H1 (cell line): ENCODE measurements at regions not wholly inside any gene's neighbourhood (a gene's known extent, or its start where the extent isn't known, plus 50 kb on each side); places are given as distances from the start of the nearest gene placed in this dataset.

Experiments
- CTCF ChIP-seq, 3 experiments: IDR thresholded peaks; 1 replicate in 2 of 3; 2 replicates in 1 of 3; pipeline versions ENCODE4 v1.5.1 to v1.6.1; 2011; ENCODE audit warnings: low read length in 3 of 3, mild to moderate bottlenecking in 3 of 3, inconsistent platforms in 2 of 3, low read depth in 1 of 3, moderate library complexity in 1 of 3; ENCODE audit not compliant: insufficient read depth in 1 of 3; ENCODE audit errors: control extremely low read depth in 1 of 3
- HDAC2 ChIP-seq, 2 experiments: fragments of 300-600 bp in 1 of 2; sonication (generic) in 1 of 2; IDR thresholded peaks; 2 replicates each; pipeline ENCODE4 v1.6.1; 2011 to 2012; ENCODE audit warnings: low read depth in 2 of 2, low read length in 2 of 2, mild to moderate bottlenecking in 2 of 2, moderate library complexity in 2 of 2, borderline replicate concordance in 1 of 2, inconsistent platforms in 1 of 2
- RAD21 ChIP-seq, 2 experiments: IDR thresholded peaks in 1 of 2; conservative IDR thresholded peaks in 1 of 2; 2 replicates each; pipeline ENCODE4 v1.6.1; 2011; ENCODE audit warnings: low read depth in 2 of 2, low read length in 2 of 2, improper control_type of control experiment in 1 of 2, inconsistent platforms in 1 of 2, mild to moderate bottlenecking in 1 of 2, moderate library complexity in 1 of 2
- RXRA ChIP-seq: IDR thresholded peaks from 2 replicates; pipeline ENCODE4 v1.6.1; 2011; ENCODE audit warnings: low read depth, mild to moderate bottlenecking, low read length, moderate library complexity; ENCODE audit not compliant: insufficient read depth

- no peak for TF ChIP-seq HDAC2 (IDR thresholded peaks at IDR 0.05; ENCODE audit: borderline replicate concordance in 1 of 2, low read depth in 2 of 2, low read length in 2 of 2)
- TF ChIP-seq RXRA = no peak
- TF ChIP-seq CTCF (IDR thresholded peaks at IDR 0.05; ENCODE audit: control extremely low read depth in 1 of 3, insufficient read depth in 1 of 3, low read depth in 1 of 3, low read length in 3 of 3) = no peak
- TF ChIP-seq RAD21 (IDR thresholded peaks at IDR 0.05 in 1 of 2, conservative IDR thresholded peaks at IDR 0.05 in 1 of 2; ENCODE audit: low read depth in 2 of 2, low read length in 2 of 2) = no peak
These were observed 87.2 kb upstream of the KIF5B start for GRCh38 chr10:32143302-32143847.
